ENCODE measurements at regions not wholly inside any gene's neighbourhood (a gene's known extent, or its start where the extent isn't known, plus 50 kb on each side); places are given as distances from the start of the nearest gene placed in this dataset.

- no peaks in the 10 kb centered on the region for H3K36me3 ChIP-seq (replicated peaks in 1 of 2)
- H3K4me1 ChIP-seq (replicated peaks in 1 of 2): no peaks in the 10 kb centered on the region
- DNase-seq: no peak
- H3K27me3 ChIP-seq: no peaks in the 10 kb centered on the region
- H3K4me3 ChIP-seq: no peak overlapping the region
- H3K27ac ChIP-seq: no peak overlapping the region
- no peak for TF ChIP-seq POLR2A (IDR thresholded peaks at IDR 0.05)
- no peak for TF ChIP-seq CTCF (IDR thresholded peaks at IDR 0.05)
- no peaks in the 10 kb centered on the region for H3K9me3 ChIP-seq (replicated peaks in 1 of 3)
- WGBS, 4 donors: 80 to 88% (median 84%) methylated on average over 3 to 4 of the region's 4 CpGs
- intact Hi-C loops (cut with DNase I): no loop called here
Measured at GRCh38 chr5:138656916-138657315, 81.7 kb upstream of the HSPA9 start.

- H3K4me3 ChIP-seq: no peak overlapping the region
- no peaks in the 10 kb centered on the region for H3K36me3 ChIP-seq (replicated peaks in 1 of 2)
- TF ChIP-seq POLR2A (IDR thresholded peaks at IDR 0.05) (no peak), CTCF (IDR thresholded peaks at IDR 0.05) (no peak)
- DNase-seq: peak in 5 of 7 donors; percentile 54 to 85 (median 69)
- H3K9me3 ChIP-seq (replicated peaks in 1 of 3): no peaks in the 10 kb centered on the region
- no peaks in the 10 kb centered on the region for H3K27me3 ChIP-seq
- 84 to 92% (median 86%) methylated on average over 6 of the region's 6 CpGs for WGBS, 4 donors
- H3K27ac ChIP-seq: no peak overlapping the region
- intact Hi-C loops (cut with DNase I): no loop called here
- no peaks in the 10 kb centered on the region for H3K4me1 ChIP-seq (replicated peaks in 1 of 2)
Measured at GRCh38 chr5:138655530-138656190, 80.5 kb upstream of the HSPA9 start.

- peaks cover 5% of the 10 kb centered on the region in 2 donors for H3K4me1 ChIP-seq (replicated peaks in 1 of 2)
- no peak overlapping the region for H3K4me3 ChIP-seq
- no peaks in the 10 kb centered on the region for H3K36me3 ChIP-seq (replicated peaks in 1 of 2)
- no peak for DNase-seq
- intact Hi-C loops (cut with DNase I): no loop called here
- H3K27me3 ChIP-seq: no peaks in the 10 kb centered on the region
- H3K27ac ChIP-seq: no peak overlapping the region
- WGBS, 4 donors: 59 to 72% (median 70%) methylated on average over 8 of the region's 8 CpGs
- no peaks in the 10 kb centered on the region for H3K9me3 ChIP-seq (replicated peaks in 1 of 3)
- no peak for TF ChIP-seq POLR2A (IDR thresholded peaks at IDR 0.05)
- no peak for TF ChIP-seq CTCF (IDR thresholded peaks at IDR 0.05)
Measured at GRCh38 chr5:138654281-138654867, 79.2 kb upstream of the HSPA9 start.

GRCh38 chr5:138653502-138653901 is 78.3 kb upstream of the HSPA9 start:
- Histone ChIP-seq H3K4me3 (no peak overlapping the region), H3K4me1 (replicated peaks in 1 of 2) (peaks cover 14% of the 10 kb centered on the region in 2 donors), H3K27me3 (no peaks in the 10 kb centered on the region), H3K27ac (no peak overlapping the region), H3K9me3 (replicated peaks in 1 of 3) (no peaks in the 10 kb centered on the region), H3K36me3 (replicated peaks in 1 of 2) (no peaks in the 10 kb centered on the region)
- intact Hi-C loops (cut with DNase I): no loop called here
- 65 to 77% (median 71%) methylated on average over 4 of the region's 4 CpGs for WGBS, 4 donors
- TF ChIP-seq CTCF (IDR thresholded peaks at IDR 0.05) (no peak), POLR2A (IDR thresholded peaks at IDR 0.05) (no peak)
- DNase-seq: no peak
